ENCODE measurements at regions not wholly inside any gene's neighbourhood (a gene's known extent, or its start where the extent isn't known, plus 50 kb on each side); places are given as distances from the start of the nearest gene placed in this dataset.

- TF ChIP-seq CTCF (IDR thresholded peaks at IDR 0.05; ENCODE audit: insufficient read depth, low read depth, low read length) = no peak
- H3K4me3 ChIP-seq (ENCODE audit: low read depth, low read length) = no peak overlapping the region
- peak; percentile 91 for DNase-seq (ENCODE audit: low read depth)
These were observed 118.0 kb upstream of the EDNRA start for GRCh38 chr4:147362938-147363337.

- no peak for TF ChIP-seq CTCF (IDR thresholded peaks at IDR 0.05; ENCODE audit: insufficient read depth, low read depth, low read length)
- no peak overlapping the region for H3K4me3 ChIP-seq (ENCODE audit: low read depth, low read length)
- DNase-seq (ENCODE audit: low read depth) = no peak
These were observed 117.4 kb upstream of the EDNRA start for GRCh38 chr4:147363514-147363913.

- no peak for TF ChIP-seq CTCF (IDR thresholded peaks at IDR 0.05; ENCODE audit: insufficient read depth, low read depth, low read length)
- DNase-seq (ENCODE audit: low read depth) = no peak
- H3K4me3 ChIP-seq (ENCODE audit: low read depth, low read length) = no peak overlapping the region
These were observed 115.5 kb upstream of the EDNRA start for GRCh38 chr4:147365396-147365795.

GRCh38 chr4:147366164-147366563 lies 114.7 kb upstream of the EDNRA start:
- no peak for TF ChIP-seq CTCF (IDR thresholded peaks at IDR 0.05; ENCODE audit: insufficient read depth, low read depth, low read length)
- no peak for DNase-seq (ENCODE audit: low read depth)
- no peak overlapping the region for H3K4me3 ChIP-seq (ENCODE audit: low read depth, low read length)

GRCh38 chr4:147367891-147368290 lies 113.0 kb upstream of the EDNRA start:
- TF ChIP-seq CTCF (IDR thresholded peaks at IDR 0.05; ENCODE audit: insufficient read depth, low read depth, low read length) = no peak
- no peak for DNase-seq (ENCODE audit: low read depth)
- H3K4me3 ChIP-seq (ENCODE audit: low read depth, low read length) = no peak overlapping the region

- H3K4me3 ChIP-seq (ENCODE audit: low read depth, low read length) = no peak overlapping the region
- no peak for DNase-seq (ENCODE audit: low read depth)
- TF ChIP-seq CTCF (IDR thresholded peaks at IDR 0.05; ENCODE audit: insufficient read depth, low read depth, low read length) = no peak
These were observed 111.9 kb upstream of the EDNRA start for GRCh38 chr4:147368948-147369347.

GRCh38 chr4:147370473-147370872 lies 110.4 kb upstream of the EDNRA start:
- DNase-seq (ENCODE audit: low read depth) = no peak
- no peak overlapping the region for H3K4me3 ChIP-seq (ENCODE audit: low read depth, low read length)
- no peak for TF ChIP-seq CTCF (IDR thresholded peaks at IDR 0.05; ENCODE audit: insufficient read depth, low read depth, low read length)
